Germinal center (tissue), 1 donor: ENCODE measurements at regions not wholly inside any gene's neighbourhood (a gene's known extent, or its start where the extent isn't known, plus 50 kb on each side); places are given as distances from the start of the nearest gene placed in this dataset.
"Not testable (repeated sequence)": the region's sequence is repeated elsewhere in the genome, so short reads cannot be mapped to it uniquely, and the experiment has no call there.

Experiments used
- DNase-seq: peaks from one replicate; pipeline ENCODE4 v3.0.0; 2012; ENCODE audit warnings: mixed read lengths, low spot score

GRCh38 chr6:103783329-103783728 is 1076.4 kb downstream of the HACE1 start:
- no peak for DNase-seq

- DNase-seq, result no peak
Measured at GRCh38 chr6:103769431-103769830, 1090.3 kb downstream of the HACE1 start.

GRCh38 chr6:103750603-103751002 is 1109.1 kb downstream of the HACE1 start:
- no peak for DNase-seq

- DNase-seq, result no peak
Measured at GRCh38 chr6:103734016-103734415, 1125.7 kb downstream of the HACE1 start.

- DNase-seq, result no peak
Measured at GRCh38 chr6:103729658-103730057, 1130.1 kb downstream of the HACE1 start.

GRCh38 chr6:103723438-103724322 is 1136.0 kb downstream of the HACE1 start:
- no peak for DNase-seq

GRCh38 chr6:103722683-103723082 is 1137.0 kb downstream of the HACE1 start:
- no peak for DNase-seq

- DNase-seq, result no peak
Measured at GRCh38 chr6:103721923-103722322, 1137.8 kb downstream of the HACE1 start.

GRCh38 chr6:103720393-103720792 is 1139.3 kb downstream of the HACE1 start:
- no peak for DNase-seq

GRCh38 chr6:103719545-103719944 is 1140.2 kb downstream of the HACE1 start:
- no peak for DNase-seq

GRCh38 chr6:103715269-103715668 is 1144.5 kb downstream of the HACE1 start:
- DNase-seq, result no peak

- DNase-seq, result not testable (repeated sequence)
Measured at GRCh38 chr6:103709236-103709635, 1150.5 kb downstream of the HACE1 start.

GRCh38 chr6:103707596-103708325 is 1152.0 kb downstream of the HACE1 start:
- no peak for DNase-seq

- DNase-seq, result no peak
Measured at GRCh38 chr6:103699769-103700168, 1160.0 kb downstream of the HACE1 start.

- no peak for DNase-seq
Measured at GRCh38 chr6:103687430-103687829, 1172.3 kb downstream of the HACE1 start.

- DNase-seq, result no peak
Measured at GRCh38 chr6:103680116-103680515, 1179.6 kb downstream of the HACE1 start.

GRCh38 chr6:103677290-103677689 is 1182.4 kb downstream of the HACE1 start:
- DNase-seq, result no peak

GRCh38 chr6:103675807-103676406 is 1183.8 kb downstream of the HACE1 start:
- no peak for DNase-seq

- DNase-seq, result no peak
Measured at GRCh38 chr6:103674790-103675189, 1184.9 kb downstream of the HACE1 start.

GRCh38 chr6:103672169-103672568 is 1187.5 kb downstream of the HACE1 start:
- DNase-seq, result no peak

GRCh38 chr6:103629613-103630012 is 1230.1 kb downstream of the HACE1 start:
- DNase-seq, result no peak

- DNase-seq, result no peak
Measured at GRCh38 chr6:103617642-103618041, 1242.1 kb downstream of the HACE1 start.

- DNase-seq, result no peak
Measured at GRCh38 chr6:103587722-103588121, 1272.0 kb downstream of the HACE1 start.
